DND-41 (cell line): ENCODE measurements at regions not wholly inside any gene's neighbourhood (a gene's known extent, or its start where the extent isn't known, plus 50 kb on each side); places are given as distances from the start of the nearest gene placed in this dataset.

Experiments
- CTCF ChIP-seq: IDR thresholded peaks from 2 replicates; pipeline ENCODE4 v1.5.1; 2012; ENCODE audit warnings: borderline replicate concordance, low read length, moderate library complexity, mild to moderate bottlenecking; ENCODE audit not compliant: poor library complexity, severe bottlenecking; ENCODE audit errors: extremely low read depth
- EZH2 ChIP-seq: IDR thresholded peaks from 3 replicates; pipeline ENCODE4 v1.6.1; 2012; ENCODE audit warnings: borderline replicate concordance, low read depth, mild to moderate bottlenecking, moderate library complexity, low read length, inconsistent platforms; ENCODE audit not compliant: severe bottlenecking

GRCh38 chr21:22795644-22796043, 1797.4 kb downstream of the NCAM2 start:
- TF ChIP-seq CTCF (no peak), EZH2 (no peak)
